ENCODE measurements at regions not wholly inside any gene's neighbourhood (a gene's known extent, or its start where the extent isn't known, plus 50 kb on each side); places are given as distances from the start of the nearest gene placed in this dataset.

DNA sequence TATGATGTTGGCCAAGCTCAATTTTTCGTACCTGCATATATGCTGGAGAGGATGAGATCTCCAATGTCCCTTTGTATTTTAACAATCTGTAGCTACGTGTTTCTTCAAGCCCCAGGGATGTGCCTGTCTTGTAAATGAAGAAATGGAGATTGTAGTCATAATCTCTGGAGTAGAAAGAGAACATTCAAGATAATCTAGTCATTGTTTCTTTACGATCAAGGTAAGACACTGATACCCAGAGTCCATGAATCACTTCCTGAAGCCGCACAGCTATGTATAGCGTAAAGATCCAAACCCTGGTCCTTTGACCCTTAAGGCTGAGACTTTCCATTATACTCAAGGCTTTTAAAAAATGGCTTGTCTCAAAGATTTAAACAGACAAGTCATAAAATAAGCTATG is 205.5 kb downstream of the HS3ST3B1 start (continued):
- TF ChIP-seq CBX5 (IDR thresholded peaks at IDR 0.05; ENCODE audit: low read depth, low read length) (no peak), HDAC6 (IDR thresholded peaks at IDR 0.05; ENCODE audit: low read depth, low read length) (no peak), RAD21 (IDR thresholded peaks at IDR 0.05 in 1 of 2, conservative IDR thresholded peaks at IDR 0.05 in 1 of 2; ENCODE audit: low read depth in 2 of 2, low read length in 2 of 2) (no peak), TAF7 (optimal IDR thresholded peaks at IDR 0.05; ENCODE audit: borderline replicate concordance, low read depth, low read length) (no peak)

All from H1 (cell line).